Neural progenitor cell (in vitro differentiated cells): ENCODE measurements at regions not wholly inside any gene's neighbourhood (a gene's known extent, or its start where the extent isn't known, plus 50 kb on each side); places are given as distances from the start of the nearest gene placed in this dataset.
"Not testable (repeated sequence)": the region's sequence is repeated elsewhere in the genome, so short reads cannot be mapped to it uniquely, and the experiment has no call there.

Source experiments
- DNase-seq: peaks from one replicate; pipeline ENCODE4 v3.0.0-alpha.2; 2016; ENCODE audit warnings: low spot score
- H2AFZ ChIP-seq: fragments of 200-600 bp; sonication (generic); replicated peaks from 2 replicates; pipeline ENCODE4 v1.6.1; 2016; ENCODE audit warnings: antibody characterized with exemption
- H3F3A ChIP-seq: fragments of 200-600 bp; sonication (generic); 2 replicates; pipeline ENCODE4 v1.6.1; 2016; ENCODE audit warnings: antibody characterized with exemption, low read depth
- H3K27ac ChIP-seq: fragments of 200-600 bp; sonication (generic); 2 replicates; pipeline ENCODE4 v1.5.1; 2016; ENCODE audit warnings: mild to moderate bottlenecking
- H3K27me3 ChIP-seq: fragments of 200-600 bp; sonication (generic); 2 replicates; pipeline ENCODE4 v1.6.1; 2016; ENCODE audit warnings: mild to moderate bottlenecking, moderate library complexity
- H3K36me3 ChIP-seq: fragments of 200-600 bp; sonication (generic); 2 replicates; pipeline ENCODE4 v1.5.1; 2016
- H3K4me1 ChIP-seq: fragments of 200-600 bp; sonication (generic); 2 replicates; pipeline ENCODE4 v1.6.1; 2016; ENCODE audit warnings: mixed run types
- H3K4me2 ChIP-seq: fragments of 200-600 bp; sonication (generic); 2 replicates; pipeline ENCODE4 v1.6.1; 2016
- H3K4me3 ChIP-seq: fragments of 200-600 bp; sonication (generic); 2 replicates; pipeline ENCODE4 v1.5.1; 2016
- H3K79me2 ChIP-seq: fragments of 200-600 bp; sonication (generic); 2 replicates; pipeline ENCODE4 v1.6.1; 2016; ENCODE audit warnings: low read depth
- H3K9ac ChIP-seq: fragments of 200-600 bp; sonication (generic); 2 replicates; pipeline ENCODE4 v1.6.1; 2016
- H3K9me3 ChIP-seq: fragments of 200-600 bp; sonication (generic); 2 replicates; pipeline ENCODE4 v1.5.1; 2016; ENCODE audit warnings: low read depth
- H4K20me1 ChIP-seq: fragments of 200-600 bp; sonication (generic); 2 replicates; pipeline ENCODE4 v1.6.1; 2016; ENCODE audit warnings: low read depth
- H3K27ac Mint-ChIP-seq: 3 replicates; pipeline ENCODE4 v1.8.0; 2021; ENCODE audit warnings: mixed read lengths
- H3K27me3 Mint-ChIP-seq: 2 replicates; pipeline ENCODE4 v1.8.0; 2022; ENCODE audit warnings: low read depth, mild to moderate bottlenecking, inconsistent platforms, moderate library complexity, mixed read lengths; ENCODE audit not compliant: insufficient read depth
- H3K36me3 Mint-ChIP-seq: 3 replicates; pipeline ENCODE4 v1.8.0; 2021; ENCODE audit warnings: mixed read lengths
- H3K4me1 Mint-ChIP-seq: 3 replicates; pipeline ENCODE4 v1.8.0; 2021; ENCODE audit warnings: mixed read lengths
- H3K4me3 Mint-ChIP-seq: 3 replicates; pipeline ENCODE4 v1.8.0; 2021; ENCODE audit warnings: mild to moderate bottlenecking, moderate library complexity, mixed read lengths
- H3K9me3 Mint-ChIP-seq: 3 replicates; pipeline ENCODE4 v1.8.0; 2020; ENCODE audit warnings: mixed read lengths
- CTCF ChIP-seq: fragments of 200-600 bp; sonication (generic); IDR thresholded peaks from 2 replicates; pipeline ENCODE4 v1.5.1; 2017; ENCODE audit warnings: antibody characterized with exemption, mild to moderate bottlenecking
- EZH2 ChIP-seq: fragments of 200-600 bp; sonication (generic); IDR thresholded peaks from 2 replicates; pipeline ENCODE4 v1.6.1; 2017; ENCODE audit warnings: antibody characterized with exemption, mild to moderate bottlenecking, moderate library complexity
- EZH2phosphoT487 ChIP-seq: fragments of 200-600 bp; sonication (generic); IDR thresholded peaks from 2 replicates; pipeline ENCODE4 v1.6.1; 2017; ENCODE audit warnings: antibody characterized with exemption

GRCh38 chr17:15877882-15878500 lies 66.9 kb upstream of the ADORA2B start:
- not testable (repeated sequence) for H3K36me3 ChIP-seq, DNase-seq, H3K4me1 Mint-ChIP-seq, H3K4me1 ChIP-seq, H3K79me2 ChIP-seq, H4K20me1 ChIP-seq, H3K9ac ChIP-seq, H3K36me3 Mint-ChIP-seq, H3K27me3 Mint-ChIP-seq, H3K9me3 ChIP-seq, H3K4me3 Mint-ChIP-seq, H2AFZ ChIP-seq, H3K27ac ChIP-seq, H3K9me3 Mint-ChIP-seq, H3K4me3 ChIP-seq, H3K27me3 ChIP-seq, H3K27ac Mint-ChIP-seq, H3F3A ChIP-seq, H3K4me2 ChIP-seq

GRCh38 chr17:15882058-15882720 lies 62.7 kb upstream of the ADORA2B start:
- no peak overlapping the region for H3K4me3 ChIP-seq
- DNase-seq, result peak; percentile 45
- H3K4me1 ChIP-seq, result no peaks in the 10 kb centered on the region
- no peaks in the 10 kb centered on the region for H3K27me3 ChIP-seq
- H3K79me2 ChIP-seq, result no peaks in the 10 kb centered on the region
- H3K27ac ChIP-seq, result no peak overlapping the region
- TF ChIP-seq EZH2 (no peak), CTCF (peak; percentile 41)
- H3K4me2 ChIP-seq, result no peak overlapping the region
- peak overlapping the region; percentile 36 for H2AFZ ChIP-seq
- Mint-ChIP-seq H3K4me1 (no peaks in the 10 kb centered on the region), H3K9me3 (no peaks in the 10 kb centered on the region), H3K4me3 (no peak overlapping the region), H3K36me3 (no peaks in the 10 kb centered on the region), H3K27me3 (peaks cover 2% of the 10 kb centered on the region), H3K27ac (no peak overlapping the region)
- H3K36me3 ChIP-seq, result no peaks in the 10 kb centered on the region
- no peaks in the 10 kb centered on the region for H3F3A ChIP-seq
- no peaks in the 10 kb centered on the region for H3K9me3 ChIP-seq
- H4K20me1 ChIP-seq, result no peaks in the 10 kb centered on the region
- no peak overlapping the region for H3K9ac ChIP-seq

- H3K9me3 Mint-ChIP-seq, result no peaks in the 10 kb centered on the region
- Histone ChIP-seq H4K20me1 (no peaks in the 10 kb centered on the region), H2AFZ (no peak overlapping the region), H3K27ac (no peak overlapping the region), H3K79me2 (no peaks in the 10 kb centered on the region), H3K36me3 (no peaks in the 10 kb centered on the region), H3K4me2 (no peak overlapping the region), H3K9me3 (no peaks in the 10 kb centered on the region), H3K4me3 (no peak overlapping the region), H3K9ac (no peak overlapping the region), H3K4me1 (no peaks in the 10 kb centered on the region), H3K27me3 (no peaks in the 10 kb centered on the region), H3F3A (no peaks in the 10 kb centered on the region)
- peaks cover 2% of the 10 kb centered on the region for H3K4me1 Mint-ChIP-seq
- H3K36me3 Mint-ChIP-seq, result no peaks in the 10 kb centered on the region
- H3K4me3 Mint-ChIP-seq, result no peak overlapping the region
- TF ChIP-seq EZH2, result no peak
- TF ChIP-seq EZH2phosphoT487, result no peak
- TF ChIP-seq CTCF, result no peak
- no peak overlapping the region for H3K27ac Mint-ChIP-seq
- peaks cover 2% of the 10 kb centered on the region for H3K27me3 Mint-ChIP-seq
- DNase-seq, result no peak
Measured at GRCh38 chr17:15882777-15883176, 62.2 kb upstream of the ADORA2B start.

GRCh38 chr17:15883617-15884111 lies 61.3 kb upstream of the ADORA2B start:
- no peak overlapping the region for H3K9ac ChIP-seq
- H3K27me3 Mint-ChIP-seq, result peaks cover 2% of the 10 kb centered on the region
- no peak overlapping the region for H3K27ac ChIP-seq
- no peak for DNase-seq
- no peaks in the 10 kb centered on the region for H3K9me3 Mint-ChIP-seq
- H3K27me3 ChIP-seq, result no peaks in the 10 kb centered on the region
- H3K4me1 ChIP-seq, result no peaks in the 10 kb centered on the region
- H3K4me1 Mint-ChIP-seq, result peaks cover 2% of the 10 kb centered on the region
- no peaks in the 10 kb centered on the region for H3K36me3 Mint-ChIP-seq
- H3K79me2 ChIP-seq, result no peaks in the 10 kb centered on the region
- H3K9me3 ChIP-seq, result no peaks in the 10 kb centered on the region
- no peaks in the 10 kb centered on the region for H3F3A ChIP-seq
- no peaks in the 10 kb centered on the region for H3K36me3 ChIP-seq
- H2AFZ ChIP-seq, result no peak overlapping the region
- no peaks in the 10 kb centered on the region for H4K20me1 ChIP-seq
- H3K4me3 Mint-ChIP-seq, result no peak overlapping the region
- H3K27ac Mint-ChIP-seq, result no peak overlapping the region
- H3K4me3 ChIP-seq, result no peak overlapping the region
- TF ChIP-seq EZH2phosphoT487 (no peak), EZH2 (no peak), CTCF (no peak)
- H3K4me2 ChIP-seq, result no peak overlapping the region
